GM12875 (cell line): ENCODE measurements at regions not wholly inside any gene's neighbourhood (a gene's known extent, or its start where the extent isn't known, plus 50 kb on each side); places are given as distances from the start of the nearest gene placed in this dataset.

Experiments
- H3K4me3 ChIP-seq: one replicate; pipeline ENCODE4 v1.5.1; 2011; ENCODE audit warnings: low read depth, low read length, control low read depth
- TF ChIP-seq, protein P1 (sequence below): IDR thresholded peaks from 2 replicates; pipeline ENCODE4 v1.5.1; 2011; ENCODE audit warnings: low read depth, mild to moderate bottlenecking, control low read depth, inconsistent platforms, low read length, moderate library complexity, borderline replicate concordance; ENCODE audit not compliant: insufficient read depth

DNA sequence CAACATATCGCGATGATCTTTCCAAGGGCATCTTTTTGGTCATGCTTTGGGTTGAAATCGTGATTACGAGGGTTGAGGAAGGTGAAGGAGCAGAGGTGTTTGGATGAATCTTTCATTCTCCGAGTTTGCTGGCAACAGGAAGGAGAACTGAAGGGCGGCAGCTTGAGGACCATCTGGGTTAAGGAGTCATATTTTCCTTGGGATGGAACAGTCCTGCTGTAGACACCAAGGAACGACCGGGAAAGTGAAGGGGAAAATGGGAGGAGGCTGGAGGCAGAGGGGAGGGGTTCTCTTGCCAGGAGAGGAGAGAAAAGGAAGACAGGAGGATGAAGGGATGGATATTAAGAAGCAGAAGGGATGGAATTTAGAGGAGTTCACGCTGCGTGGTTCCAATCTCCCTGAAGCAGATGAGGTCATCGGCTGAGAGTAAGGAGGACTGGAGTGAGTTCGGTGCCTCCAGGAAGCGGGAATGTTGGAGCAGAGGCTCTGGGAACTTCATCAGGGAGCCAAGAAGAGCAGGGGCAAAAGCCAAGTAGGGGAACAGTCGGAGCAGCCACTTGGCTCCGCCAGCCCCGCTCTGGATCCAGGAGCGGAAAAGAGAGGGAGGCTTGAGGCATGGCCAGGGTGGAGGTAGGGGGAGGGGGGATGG, 116.6 kb upstream of the GALNT17 start:
- TF ChIP-seq, protein P1, sequence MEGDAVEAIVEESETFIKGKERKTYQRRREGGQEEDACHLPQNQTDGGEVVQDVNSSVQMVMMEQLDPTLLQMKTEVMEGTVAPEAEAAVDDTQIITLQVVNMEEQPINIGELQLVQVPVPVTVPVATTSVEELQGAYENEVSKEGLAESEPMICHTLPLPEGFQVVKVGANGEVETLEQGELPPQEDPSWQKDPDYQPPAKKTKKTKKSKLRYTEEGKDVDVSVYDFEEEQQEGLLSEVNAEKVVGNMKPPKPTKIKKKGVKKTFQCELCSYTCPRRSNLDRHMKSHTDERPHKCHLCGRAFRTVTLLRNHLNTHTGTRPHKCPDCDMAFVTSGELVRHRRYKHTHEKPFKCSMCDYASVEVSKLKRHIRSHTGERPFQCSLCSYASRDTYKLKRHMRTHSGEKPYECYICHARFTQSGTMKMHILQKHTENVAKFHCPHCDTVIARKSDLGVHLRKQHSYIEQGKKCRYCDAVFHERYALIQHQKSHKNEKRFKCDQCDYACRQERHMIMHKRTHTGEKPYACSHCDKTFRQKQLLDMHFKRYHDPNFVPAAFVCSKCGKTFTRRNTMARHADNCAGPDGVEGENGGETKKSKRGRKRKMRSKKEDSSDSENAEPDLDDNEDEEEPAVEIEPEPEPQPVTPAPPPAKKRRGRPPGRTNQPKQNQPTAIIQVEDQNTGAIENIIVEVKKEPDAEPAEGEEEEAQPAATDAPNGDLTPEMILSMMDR: no peak

DNA sequence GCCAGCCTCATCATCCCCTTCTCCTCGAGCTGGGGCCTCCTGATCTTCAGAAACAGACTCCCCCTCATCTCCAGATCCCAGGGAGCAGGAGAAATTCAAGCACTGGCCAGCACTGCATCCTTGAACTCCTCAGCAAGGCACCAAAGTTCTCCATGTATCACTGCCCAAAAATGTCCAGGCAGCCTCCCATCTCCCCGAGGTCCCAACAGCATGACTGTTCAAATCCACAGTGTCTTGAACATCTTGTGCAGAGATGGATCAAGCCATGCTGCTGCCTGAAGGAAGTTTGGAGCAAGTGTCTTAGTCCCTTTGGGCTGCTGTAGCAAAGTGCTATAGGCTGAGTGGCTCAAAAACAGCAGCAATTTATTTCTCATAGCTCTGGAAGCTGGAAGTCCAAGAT, 115.5 kb upstream of the GALNT17 start:
- TF ChIP-seq, protein P1: no peak
- no peak overlapping the region for H3K4me3 ChIP-seq

More for the DNA sequence above, 116.6 kb upstream of the GALNT17 start:
- H3K4me3 ChIP-seq: no peak overlapping the region

DNA sequence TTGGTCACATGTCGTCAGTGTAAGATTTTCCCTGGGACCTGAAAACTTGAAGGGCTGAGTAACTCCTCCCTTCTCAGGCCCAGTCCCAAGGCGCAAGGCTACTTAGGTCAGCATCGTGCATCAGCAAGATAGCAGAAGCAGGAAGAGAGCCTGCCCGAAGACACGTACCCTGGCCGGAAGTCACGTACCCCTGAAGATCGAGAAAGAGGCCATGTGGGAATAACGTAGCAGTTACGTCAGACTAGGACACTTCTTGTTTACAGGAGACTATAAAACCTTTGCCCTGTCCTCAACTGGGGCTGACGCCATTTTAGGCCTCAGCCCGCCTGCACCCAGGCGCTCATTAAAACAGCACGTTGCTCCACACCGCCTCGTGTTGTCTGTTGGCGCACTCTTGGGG, 114.3 kb upstream of the GALNT17 start:
- no peak overlapping the region for H3K4me3 ChIP-seq
- TF ChIP-seq, protein P1: no peak

- H3K4me3 ChIP-seq: no peak overlapping the region
- TF ChIP-seq, protein P1: no peak
Observed at GRCh38 chr7:71019706-71020105, 112.2 kb upstream of the GALNT17 start.

DNA sequence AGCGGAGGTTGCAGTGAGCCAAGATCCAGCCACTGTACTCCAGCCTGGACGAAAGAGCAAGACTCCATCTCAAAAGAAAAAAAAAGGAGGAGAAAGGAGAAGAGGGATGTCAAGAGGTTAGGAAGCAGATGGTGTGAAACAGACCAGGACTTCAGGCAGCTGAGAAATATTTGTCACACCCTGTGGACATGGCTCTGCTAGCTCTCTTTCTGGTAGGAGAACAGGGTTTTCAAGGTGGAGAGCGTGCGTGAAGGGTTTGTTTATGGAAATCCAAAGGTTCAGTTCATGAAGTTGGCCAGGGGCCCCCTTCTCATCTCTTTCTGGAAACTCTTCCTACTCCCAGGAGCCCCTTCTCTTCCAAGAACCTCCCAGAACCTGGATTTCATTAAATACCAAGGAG, 110.8 kb upstream of the GALNT17 start:
- no peak overlapping the region for H3K4me3 ChIP-seq
- TF ChIP-seq, protein P1: no peak

DNA sequence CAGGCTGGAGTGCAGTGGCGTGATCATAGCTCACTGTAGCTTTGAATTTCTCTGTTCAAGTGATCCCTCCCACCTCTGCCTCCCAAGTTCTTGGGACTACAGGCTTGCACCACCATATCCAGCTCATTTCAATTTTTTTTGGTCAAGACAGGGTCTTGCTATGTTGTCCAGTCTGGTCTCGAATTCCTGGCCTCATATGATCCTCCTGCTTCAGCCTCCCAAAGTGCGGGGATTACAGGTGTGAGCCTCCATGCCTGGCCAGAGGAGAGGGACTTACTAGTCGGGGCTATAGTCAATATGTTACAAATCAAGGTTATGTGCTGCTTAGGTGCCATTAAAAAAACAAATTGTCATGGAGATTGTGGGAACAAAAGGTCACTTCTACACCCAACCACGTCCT, 105.3 kb upstream of the GALNT17 start:
- TF ChIP-seq, protein P1: no peak

GRCh38 chr7:71034243-71034642, 97.7 kb upstream of the GALNT17 start:
- H3K4me3 ChIP-seq: no peak overlapping the region
- TF ChIP-seq, protein P1: no peak

More for the DNA sequence above, 105.3 kb upstream of the GALNT17 start:
- no peak overlapping the region for H3K4me3 ChIP-seq
